Adrenal gland (tissue), 9 donors: ENCODE measurements at regions not wholly inside any gene's neighbourhood (a gene's known extent, or its start where the extent isn't known, plus 50 kb on each side); places are given as distances from the start of the nearest gene placed in this dataset.

ENCODE experiments used
- DNase-seq, 7 donors: peaks; one replicate each; pipeline ENCODE4 v3.0.0-alpha.2; 2019 to 2020
- H3K27ac ChIP-seq, 5 donors: fragments of 200-600 bp; sonication (generic) in 4 of 5; 1 replicate in 3 of 5; 2 replicates in 2 of 5; pipeline versions ENCODE4 v1.5.1 to v1.8.0; 2016 to 2020; ENCODE audit warnings: mild to moderate bottlenecking in 1 of 5
- H3K27me3 ChIP-seq: fragments of 200-600 bp; 2 replicates; pipeline ENCODE4 v1.8.0; 2021
- H3K36me3 ChIP-seq, 2 donors: fragments of 200-600 bp; replicated peaks in 1 of 2; 1 replicate in 1 of 2; 2 replicates in 1 of 2; pipeline versions ENCODE4 v1.5.1 to v1.8.0; 2018 to 2022
- H3K4me1 ChIP-seq, 2 donors: fragments of 200-600 bp; replicated peaks in 1 of 2; 1 replicate in 1 of 2; 2 replicates in 1 of 2; pipeline versions ENCODE4 v1.5.1 to v1.8.0; 2018 to 2021
- H3K4me3 ChIP-seq, 4 donors: fragments of 200-600 bp; sonication (generic) in 3 of 4; one replicate each; pipeline ENCODE4 v1.5.1; 2016 to 2018
- H3K9me3 ChIP-seq, 3 donors: fragments of 200-600 bp; sonication (generic) in 1 of 3; replicated peaks in 1 of 3; 1 replicate in 2 of 3; 2 replicates in 1 of 3; pipeline versions ENCODE4 v1.5.1 to v1.8.0; 2016 to 2021
- CTCF ChIP-seq, 6 experiments: fragments of 450-650 bp in 4 of 6; fragments of 200-600 bp in 2 of 6; sonication (generic) in 1 of 6; IDR thresholded peaks; 1 replicate in 5 of 6; 2 replicates in 1 of 6; pipeline versions ENCODE4 v1.5.1 to v1.8.0; 2016 to 2021; ENCODE audit warnings: antibody characterized with exemption in 6 of 6, mild to moderate bottlenecking in 2 of 6, moderate library complexity in 1 of 6
- POLR2A ChIP-seq, 2 donors: fragments of 450-650 bp; IDR thresholded peaks; one replicate each; pipeline ENCODE4 v1.6.1; 2017; ENCODE audit warnings: antibody characterized with exemption in 2 of 2, mild to moderate bottlenecking in 2 of 2, moderate library complexity in 1 of 2
- WGBS, 4 donors: extraction: QIAGEN DNeasy Blood & Tissue Kit in 2 of 4; methylation state at CpG; one replicate each; pipeline versions ENCODE4 v1.1.5 to v1.1.7; 2013 to 2017; 5-methylcytosine and 5-hydroxymethylcytosine counted together
- intact Hi-C, 2 donors: fragments of 100-400 bp; cut with DNase I; formaldehyde crosslinking; loops; one replicate each; pipeline versions ENCODE4 v1.14.1 to v1.15.0; 2022 to 2023
- donor health status: healthy with polysubstance abuse.
- donor health status: Bipolar disorder and iron deficiency.
- donor health status: DM: yes; HTN: yes; CAD: no.
- donor health status: DM: no; HTN: no; CAD: no.
- donor health status: DM: no; HTN: no; CAD: no.

DNA sequence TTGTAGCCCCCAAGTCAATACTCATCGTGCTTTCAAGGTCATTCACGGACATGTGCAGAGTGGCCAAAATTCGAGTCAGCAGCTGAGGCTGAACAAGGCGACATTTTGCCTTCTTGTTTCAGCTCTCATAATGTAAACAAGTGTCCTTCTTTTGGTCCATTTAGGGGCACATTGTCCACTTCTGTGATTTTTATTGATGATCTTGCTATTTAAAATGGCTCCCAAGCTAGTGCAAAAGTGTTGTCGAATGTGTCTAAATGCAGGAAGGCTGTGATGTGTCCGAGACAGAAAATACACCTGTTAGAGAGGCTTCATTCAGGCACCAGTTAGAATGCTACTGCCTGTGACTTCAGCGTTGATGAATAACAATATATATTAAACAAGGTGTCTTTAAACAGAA is 405.9 kb downstream of the IRS2 start:
- Histone ChIP-seq H3K4me1 (no peaks in the 10 kb centered on the region), H3K36me3 (no peaks in the 10 kb centered on the region), H3K27me3 (no peaks in the 10 kb centered on the region), H3K4me3 (no peak overlapping the region), H3K9me3 (no peaks in the 10 kb centered on the region), H3K27ac (no peak overlapping the region)
- DNase-seq = no peak
- no peak for TF ChIP-seq POLR2A (IDR thresholded peaks at IDR 0.05)
- TF ChIP-seq CTCF (IDR thresholded peaks at IDR 0.05) = no peak
- WGBS, 4 donors = 75 to 87% (median 82%) methylated on average over 7 of the region's 7 CpGs
- intact Hi-C loops = no loop called here

- H3K9me3 ChIP-seq = no peaks in the 10 kb centered on the region
- TF ChIP-seq POLR2A (IDR thresholded peaks at IDR 0.05) = no peak
- TF ChIP-seq CTCF (IDR thresholded peaks at IDR 0.05) = no peak
- H3K4me3 ChIP-seq = no peak overlapping the region
- intact Hi-C loops = no loop called here
- no peak for DNase-seq
- no peaks in the 10 kb centered on the region for H3K36me3 ChIP-seq
- no peaks in the 10 kb centered on the region for H3K4me1 ChIP-seq
- no peak overlapping the region for H3K27ac ChIP-seq
- WGBS, 4 donors = 59 to 80% (median 60%) methylated on average over 3 of the region's 3 CpGs
- no peaks in the 10 kb centered on the region for H3K27me3 ChIP-seq
Observed at GRCh38 chr13:109379930-109380329, 406.5 kb downstream of the IRS2 start.

- Histone ChIP-seq H3K4me3 (no peak overlapping the region), H3K9me3 (no peaks in the 10 kb centered on the region), H3K27ac (no peak overlapping the region), H3K4me1 (no peaks in the 10 kb centered on the region), H3K27me3 (no peaks in the 10 kb centered on the region), H3K36me3 (no peaks in the 10 kb centered on the region)
- DNase-seq = no peak
- intact Hi-C loops = no loop called here
- no peak for TF ChIP-seq CTCF (IDR thresholded peaks at IDR 0.05)
- no peak for TF ChIP-seq POLR2A (IDR thresholded peaks at IDR 0.05)
- 73 to 84% (median 82%) methylated on average over 9 of the region's 9 CpGs for WGBS, 4 donors
Observed at GRCh38 chr13:109376936-109377335, 409.4 kb downstream of the IRS2 start.

GRCh38 chr13:109374609-109375200 is 411.7 kb downstream of the IRS2 start:
- Histone ChIP-seq H3K4me3 (no peak overlapping the region), H3K9me3 (no peaks in the 10 kb centered on the region), H3K36me3 (no peaks in the 10 kb centered on the region), H3K4me1 (no peaks in the 10 kb centered on the region), H3K27me3 (no peaks in the 10 kb centered on the region), H3K27ac (no peak overlapping the region)
- no peak for DNase-seq
- TF ChIP-seq CTCF (IDR thresholded peaks at IDR 0.05) (no peak), POLR2A (IDR thresholded peaks at IDR 0.05) (no peak)
- WGBS, 4 donors = 73 to 86% (median 79%) methylated on average over 11 of the region's 11 CpGs
- intact Hi-C loops = no loop called here
